Spleen (tissue), 11 donors: ENCODE measurements at regions not wholly inside any gene's neighbourhood (a gene's known extent, or its start where the extent isn't known, plus 50 kb on each side); places are given as distances from the start of the nearest gene placed in this dataset.

Experiments used
- DNase-seq: peaks from one replicate; pipeline ENCODE4 v3.0.0-alpha.2; 2020
- H3K27ac ChIP-seq, 8 donors: fragments of 200-600 bp; sonication (generic) in 7 of 8; 1 replicate in 4 of 8; 2 replicates in 4 of 8; pipeline versions ENCODE4 v1.5.0 to v1.8.0; 2016 to 2021; ENCODE audit warnings: inconsistent platforms in 4 of 8, mild to moderate bottlenecking in 4 of 8, moderate library complexity in 1 of 8
- H3K27me3 ChIP-seq, 7 donors: fragments of 200-600 bp; sonication (generic) in 6 of 7; replicated peaks in 1 of 7; 1 replicate in 4 of 7; 2 replicates in 3 of 7; pipeline versions ENCODE4 v1.5.0 to v1.8.0; 2016 to 2021; ENCODE audit warnings: inconsistent platforms in 3 of 7, mild to moderate bottlenecking in 1 of 7
- H3K36me3 ChIP-seq, 6 donors: fragments of 200-600 bp; sonication (generic) in 5 of 6; 1 replicate in 4 of 6; 2 replicates in 2 of 6; pipeline versions ENCODE4 v1.5.0 to v1.8.0; 2016 to 2021; ENCODE audit warnings: inconsistent platforms in 2 of 6
- H3K4me1 ChIP-seq, 6 donors: fragments of 200-600 bp; sonication (generic) in 5 of 6; 1 replicate in 3 of 6; 2 replicates in 3 of 6; pipeline versions ENCODE4 v1.5.0 to v1.8.0; 2016 to 2021; ENCODE audit warnings: inconsistent platforms in 3 of 6
- H3K4me3 ChIP-seq, 8 donors: fragments of 200-600 bp; sonication (generic) in 7 of 8; 1 replicate in 4 of 8; 2 replicates in 4 of 8; pipeline versions ENCODE4 v1.5.0 to v1.8.0; 2016 to 2021; ENCODE audit warnings: inconsistent platforms in 4 of 8, mild to moderate bottlenecking in 4 of 8, moderate library complexity in 2 of 8
- H3K9me3 ChIP-seq, 8 donors: fragments of 200-600 bp; sonication (generic) in 7 of 8; 1 replicate in 4 of 8; 2 replicates in 4 of 8; pipeline versions ENCODE4 v1.5.0 to v1.8.0; 2016 to 2021; ENCODE audit warnings: inconsistent platforms in 4 of 8
- CTCF ChIP-seq, 11 experiments: fragments of 200-600 bp in 7 of 11; fragments of 450-650 bp in 4 of 11; sonication (generic) in 4 of 11; IDR thresholded peaks in 8 of 11; conservative IDR thresholded peaks in 3 of 11; 1 replicate in 7 of 11; 2 replicates in 4 of 11; pipeline versions ENCODE4 v1.4.0 to v1.8.0; 2016 to 2021; ENCODE audit warnings: antibody characterized with exemption in 11 of 11, inconsistent platforms in 4 of 11, mild to moderate bottlenecking in 1 of 11
- POLR2A ChIP-seq, 3 donors: fragments of 450-650 bp; IDR thresholded peaks; one replicate each; pipeline ENCODE4 v1.5.1; 2017; ENCODE audit warnings: antibody characterized with exemption in 3 of 3, mild to moderate bottlenecking in 1 of 3
- POLR2AphosphoS5 ChIP-seq, 3 donors: sonication (generic); formaldehyde crosslinking; IDR thresholded peaks; one replicate each; pipeline ENCODE4 v1.5.1; 2017; ENCODE audit warnings: antibody characterized with exemption in 3 of 3
- WGBS, 5 donors: extraction: QIAGEN DNeasy Blood & Tissue Kit in 3 of 5; methylation state at CpG; one replicate each; pipeline versions ENCODE4 v1.1.5 to v1.1.7; 2013 to 2018; 5-methylcytosine and 5-hydroxymethylcytosine counted together
- intact Hi-C: fragments of 100-400 bp; cut with DNase I; formaldehyde crosslinking; loops from one replicate; pipeline ENCODE4 v1.15.0; 2023; ENCODE audit warnings: low total_unique reads
- donor health status: healthy with polysubstance abuse.
- donor health status: DM: no; HTN: no; CAD: no; lungs with moderate emphysema.
- donor health status: DM: no; HTN: no; CAD: no.
- donor health status: Bipolar disorder and iron deficiency.
- donor health status: healthy.
- donor health status: DM: no; HTN: no; CAD: no.
- donor health status: DM: yes; HTN: yes; CAD: no.

- 85 to 96% (median 86%) methylated on average over 2 of the region's 2 CpGs for WGBS, 5 donors
Observed at GRCh38 chr20:39699166-39699725, 737.1 kb downstream of the DHX35 start.

DNA sequence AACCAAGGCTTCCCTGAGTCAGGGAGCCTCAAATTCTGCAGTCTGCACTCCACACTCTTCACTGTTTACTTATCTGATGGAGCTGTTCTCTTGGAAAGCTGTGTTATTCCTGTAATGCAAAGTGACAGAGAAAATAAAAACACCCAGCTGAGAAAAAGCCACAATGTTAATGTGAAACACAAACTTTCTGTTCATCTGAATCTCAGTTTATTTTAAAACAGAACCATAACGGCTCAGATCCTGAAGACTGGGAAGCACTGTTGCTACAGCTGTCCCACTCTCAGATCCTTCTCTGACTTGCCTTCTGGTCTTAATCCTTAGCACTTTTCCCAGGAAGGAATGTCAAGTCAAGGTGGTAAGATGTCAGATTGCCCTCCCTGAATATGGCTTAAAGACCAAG lies 736.6 kb downstream of the DHX35 start:
- 72 to 91% (median 84%) methylated on average over 1 of the region's 1 CpG for WGBS, 5 donors
- Histone ChIP-seq H3K36me3 (no peaks in the 10 kb centered on the region), H3K27me3 (no peaks in the 10 kb centered on the region), H3K4me1 (no peaks in the 10 kb centered on the region), H3K27ac (no peak overlapping the region), H3K4me3 (no peak overlapping the region), H3K9me3 (no peaks in the 10 kb centered on the region)
- TF ChIP-seq POLR2A (IDR thresholded peaks at IDR 0.05) (no peak), POLR2AphosphoS5 (IDR thresholded peaks at IDR 0.05) (no peak)
- intact Hi-C loops = no loop called here
- no peak for DNase-seq

More at GRCh38 chr20:39699166-39699725, 737.1 kb downstream of the DHX35 start:
- H3K4me3 ChIP-seq = no peak overlapping the region
- no peaks in the 10 kb centered on the region for H3K9me3 ChIP-seq
- no peaks in the 10 kb centered on the region for H3K4me1 ChIP-seq
- no peak for TF ChIP-seq POLR2A (IDR thresholded peaks at IDR 0.05)
- TF ChIP-seq POLR2AphosphoS5 (IDR thresholded peaks at IDR 0.05) = no peak
- TF ChIP-seq CTCF (IDR thresholded peaks at IDR 0.05 in 8 of 11, conservative IDR thresholded peaks at IDR 0.05 in 3 of 11) = no peak
- intact Hi-C loops = no loop called here
- no peak for DNase-seq
- H3K27ac ChIP-seq = no peak overlapping the region
- no peaks in the 10 kb centered on the region for H3K27me3 ChIP-seq
- no peaks in the 10 kb centered on the region for H3K36me3 ChIP-seq

DNA sequence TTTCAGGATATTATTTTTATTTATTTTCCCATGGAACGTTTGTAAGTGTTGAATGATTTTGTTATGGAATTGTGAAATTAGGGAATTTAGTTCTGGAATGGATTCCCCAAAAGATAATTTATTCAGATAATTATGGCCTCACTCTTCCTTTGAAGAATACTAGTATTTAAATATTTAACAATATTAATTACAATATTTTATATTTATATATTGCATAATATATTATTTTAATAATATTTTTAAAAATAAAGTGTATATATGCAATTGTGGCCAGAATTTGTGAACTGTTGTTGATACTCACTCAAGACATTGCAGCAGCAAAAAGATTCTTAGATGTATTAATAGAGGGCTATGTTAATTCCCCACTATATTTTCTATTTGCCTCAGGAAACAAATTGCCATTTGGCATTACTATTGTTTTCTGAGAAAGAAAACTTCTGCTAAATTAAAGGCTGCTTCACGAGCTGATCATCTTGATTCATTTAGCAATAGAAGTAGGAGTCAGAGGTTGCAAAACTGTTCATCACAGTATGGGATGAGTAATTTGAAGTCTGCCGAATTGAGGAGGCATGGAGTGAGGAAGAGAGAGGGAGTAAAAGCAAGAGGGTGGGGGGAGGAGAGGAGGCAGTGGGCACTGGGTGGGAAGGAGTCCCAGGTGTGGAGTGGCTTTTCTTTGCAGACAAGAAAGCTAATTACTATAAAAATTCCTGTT lies 729.2 kb downstream of the DHX35 start:
- H3K27ac ChIP-seq = no peak overlapping the region
- H3K36me3 ChIP-seq = no peaks in the 10 kb centered on the region
- 58 to 77% (median 69%) methylated on average over 3 of the region's 3 CpGs for WGBS, 5 donors
- H3K27me3 ChIP-seq = no peaks in the 10 kb centered on the region
- no peaks in the 10 kb centered on the region for H3K4me1 ChIP-seq
- no peaks in the 10 kb centered on the region for H3K9me3 ChIP-seq
- intact Hi-C loops = no loop called here
- TF ChIP-seq POLR2A (IDR thresholded peaks at IDR 0.05) = no peak
- no peak for TF ChIP-seq POLR2AphosphoS5 (IDR thresholded peaks at IDR 0.05)
- no peak for TF ChIP-seq CTCF (IDR thresholded peaks at IDR 0.05 in 8 of 11, conservative IDR thresholded peaks at IDR 0.05 in 3 of 11)
- no peak for DNase-seq
- no peak overlapping the region for H3K4me3 ChIP-seq

- DNase-seq = no peak
- Histone ChIP-seq H3K4me3 (no peak overlapping the region), H3K4me1 (no peaks in the 10 kb centered on the region), H3K36me3 (no peaks in the 10 kb centered on the region), H3K27me3 (no peaks in the 10 kb centered on the region), H3K9me3 (peaks cover 0 to 24% (median 3%) of the 10 kb centered on the region in 8 donors), H3K27ac (no peak overlapping the region)
- WGBS, 5 donors = 59 to 70% (median 65%) methylated on average over 5 of the region's 5 CpGs
- intact Hi-C loops = no loop called here
- TF ChIP-seq CTCF (IDR thresholded peaks at IDR 0.05 in 8 of 11, conservative IDR thresholded peaks at IDR 0.05 in 3 of 11) = peak in 1 of 11 experiments; percentile 11
- TF ChIP-seq POLR2AphosphoS5 (IDR thresholded peaks at IDR 0.05) = no peak
Observed at GRCh38 chr20:39676857-39677391, 714.8 kb downstream of the DHX35 start.
